HG03159 (cell line): ENCODE measurements at regions not wholly inside any gene's neighbourhood (a gene's known extent, or its start where the extent isn't known, plus 50 kb on each side); places are given as distances from the start of the nearest gene placed in this dataset.
"Not testable (repeated sequence)": the region's sequence is repeated elsewhere in the genome, so short reads cannot be mapped to it uniquely, and the experiment has no call there.

Experiments used
- ATAC-seq: cut with Tn5 transposase; IDR thresholded peaks from one replicate; pipeline ENCODE4 v1.9.1; 2021; ENCODE audit warnings: mild to moderate bottlenecking, moderate library complexity; ENCODE audit not compliant: unreplicated experiment

- no peak for ATAC-seq
Observed at GRCh38 chr7:118777308-118777707, 552.8 kb downstream of the ANKRD7 start.

- ATAC-seq = no peak
Observed at GRCh38 chr7:118792682-118793081, 568.2 kb downstream of the ANKRD7 start.

GRCh38 chr7:118793582-118793981, 569.1 kb downstream of the ANKRD7 start:
- no peak for ATAC-seq

- ATAC-seq = no peak
Observed at GRCh38 chr7:118794419-118794818, 569.9 kb downstream of the ANKRD7 start.

GRCh38 chr7:118801366-118801765, 576.9 kb downstream of the ANKRD7 start:
- ATAC-seq = no peak

- no peak for ATAC-seq
Observed at GRCh38 chr7:118802726-118803125, 578.2 kb downstream of the ANKRD7 start.

- ATAC-seq = no peak
Observed at GRCh38 chr7:118826246-118826645, 601.7 kb downstream of the ANKRD7 start.

- peak; percentile 98 for ATAC-seq
Observed at GRCh38 chr7:118836933-118837332, 612.4 kb downstream of the ANKRD7 start.

GRCh38 chr7:118839515-118839914, 615.0 kb downstream of the ANKRD7 start:
- ATAC-seq = no peak

GRCh38 chr7:118843456-118843855, 619.0 kb downstream of the ANKRD7 start:
- no peak for ATAC-seq

GRCh38 chr7:118844748-118845147, 620.2 kb downstream of the ANKRD7 start:
- ATAC-seq = no peak

GRCh38 chr7:118845791-118846190, 621.3 kb downstream of the ANKRD7 start:
- ATAC-seq = no peak

- no peak for ATAC-seq
Observed at GRCh38 chr7:118846977-118847376, 622.5 kb downstream of the ANKRD7 start.

- ATAC-seq = no peak
Observed at GRCh38 chr7:118855290-118855689, 630.8 kb downstream of the ANKRD7 start.

GRCh38 chr7:118858651-118859149, 634.2 kb downstream of the ANKRD7 start:
- ATAC-seq = no peak

GRCh38 chr7:118861581-118861980, 637.1 kb downstream of the ANKRD7 start:
- no peak for ATAC-seq

GRCh38 chr7:118862740-118863139, 638.2 kb downstream of the ANKRD7 start:
- no peak for ATAC-seq

GRCh38 chr7:118863966-118864365, 639.5 kb downstream of the ANKRD7 start:
- ATAC-seq = no peak

- ATAC-seq = no peak
Observed at GRCh38 chr7:118867860-118868259, 643.4 kb downstream of the ANKRD7 start.

- ATAC-seq = not testable (repeated sequence)
Observed at GRCh38 chr7:118869141-118869540, 644.6 kb downstream of the ANKRD7 start.

GRCh38 chr7:118870187-118870586, 645.7 kb downstream of the ANKRD7 start:
- no peak for ATAC-seq

- no peak for ATAC-seq
Observed at GRCh38 chr7:118872568-118872967, 648.1 kb downstream of the ANKRD7 start.

- ATAC-seq = no peak
Observed at GRCh38 chr7:118877187-118877586, 652.7 kb downstream of the ANKRD7 start.
